ENCODE measurements at regions not wholly inside any gene's neighbourhood (a gene's known extent, or its start where the extent isn't known, plus 50 kb on each side); places are given as distances from the start of the nearest gene placed in this dataset.
A peak's percentile ranks its signal among the peaks of the same experiment; 100 is the strongest.

GRCh38 chr15:66857694-66858093 is 155.7 kb downstream of the SMAD6 start:
- TF ChIP-seq CTCF (IDR thresholded peaks at IDR 0.05; ENCODE audit: borderline replicate concordance, extremely low read depth, insufficient read depth) = no peak
- DNase-seq = no peak
- intact Hi-C loops (cut with DNase I) = loop anchor here (10.0 kb wide), 1 partner anchor 243 kb away; no protein-coding TSS in a partner anchor
- Histone ChIP-seq H3K27ac (ENCODE audit: low read depth in 2 of 2, low read length in 2 of 2) (no peak overlapping the region), H3K4me3 (ENCODE audit: low read length in 3 of 3) (no peak overlapping the region), H3K27me3 (ENCODE audit: control insufficient read depth, insufficient read depth, low read length) (no peaks in the 10 kb centered on the region), H3K9ac (ENCODE audit: low read length in 3 of 3) (no peak overlapping the region), H3K36me3 (ENCODE audit: control insufficient read depth in 2 of 3, insufficient read depth in 3 of 3, low read length in 3 of 3) (no peaks in the 10 kb centered on the region), H3K4me1 (ENCODE audit: control insufficient read depth in 2 of 3, insufficient read depth in 2 of 3, low read depth in 1 of 3, low read length in 3 of 3) (no peaks in the 10 kb centered on the region), H3K9me3 (ENCODE audit: control insufficient read depth in 2 of 3, insufficient read depth in 1 of 3, low read length in 3 of 3) (no peaks in the 10 kb centered on the region)
- FAIRE-seq = no peak

GRCh38 chr15:66858423-66859207 is 156.6 kb downstream of the SMAD6 start:
- H3K9ac ChIP-seq (ENCODE audit: low read length in 3 of 3) = no peak overlapping the region
- TF ChIP-seq CTCF (IDR thresholded peaks at IDR 0.05; ENCODE audit: borderline replicate concordance, extremely low read depth, insufficient read depth) = no peak
- intact Hi-C loops (cut with DNase I) = loop anchor here (10.0 kb wide), 1 partner anchor 244 kb away; no protein-coding TSS in a partner anchor
- no peaks in the 10 kb centered on the region for H3K27me3 ChIP-seq (ENCODE audit: control insufficient read depth, insufficient read depth, low read length)
- H3K4me1 ChIP-seq (ENCODE audit: control insufficient read depth in 2 of 3, insufficient read depth in 2 of 3, low read depth in 1 of 3, low read length in 3 of 3) = peaks cover 0 to 2% (median 0%) of the 10 kb centered on the region in 3 donors
- no peak overlapping the region for H3K4me3 ChIP-seq (ENCODE audit: low read length in 3 of 3)
- H3K36me3 ChIP-seq (ENCODE audit: control insufficient read depth in 2 of 3, insufficient read depth in 3 of 3, low read length in 3 of 3) = no peaks in the 10 kb centered on the region
- H3K9me3 ChIP-seq (ENCODE audit: control insufficient read depth in 2 of 3, insufficient read depth in 1 of 3, low read length in 3 of 3) = no peaks in the 10 kb centered on the region
- FAIRE-seq = no peak
- no peak overlapping the region for H3K27ac ChIP-seq (ENCODE audit: low read depth in 2 of 2, low read length in 2 of 2)
- DNase-seq = no peak

GRCh38 chr15:66859688-66860253 is 157.7 kb downstream of the SMAD6 start:
- no peak overlapping the region for H3K9ac ChIP-seq (ENCODE audit: low read length in 3 of 3)
- no peaks in the 10 kb centered on the region for H3K27me3 ChIP-seq (ENCODE audit: control insufficient read depth, insufficient read depth, low read length)
- H3K9me3 ChIP-seq (ENCODE audit: control insufficient read depth in 2 of 3, insufficient read depth in 1 of 3, low read length in 3 of 3) = no peaks in the 10 kb centered on the region
- intact Hi-C loops (cut with DNase I) = loop anchor here (10.0 kb wide), 1 partner anchor 245 kb away; no protein-coding TSS in a partner anchor
- TF ChIP-seq CTCF (IDR thresholded peaks at IDR 0.05; ENCODE audit: borderline replicate concordance, extremely low read depth, insufficient read depth) = no peak
- H3K4me1 ChIP-seq (ENCODE audit: control insufficient read depth in 2 of 3, insufficient read depth in 2 of 3, low read depth in 1 of 3, low read length in 3 of 3) = peaks cover 0 to 2% (median 0%) of the 10 kb centered on the region in 3 donors
- H3K27ac ChIP-seq (ENCODE audit: low read depth in 2 of 2, low read length in 2 of 2) = no peak overlapping the region
- no peaks in the 10 kb centered on the region for H3K36me3 ChIP-seq (ENCODE audit: control insufficient read depth in 2 of 3, insufficient read depth in 3 of 3, low read length in 3 of 3)
- H3K4me3 ChIP-seq (ENCODE audit: low read length in 3 of 3) = no peak overlapping the region
- DNase-seq (peak in 1 of 5 donors; percentile 23), FAIRE-seq (no peak)
